Mammary epithelial cell (primary cell): ENCODE measurements at regions not wholly inside any gene's neighbourhood (a gene's known extent, or its start where the extent isn't known, plus 50 kb on each side); places are given as distances from the start of the nearest gene placed in this dataset.

Experiments
- EZH2 ChIP-seq: IDR thresholded peaks from 2 replicates; pipeline ENCODE4 v1.6.1; 2012; ENCODE audit warnings: low read length, inconsistent platforms, borderline replicate concordance
- TF ChIP-seq, protein P1 (sequence below), 2 donors: IDR thresholded peaks in 1 of 2; conservative IDR thresholded peaks in 1 of 2; 2 replicates each; pipeline ENCODE4 v1.5.1; 2011 to 2012; ENCODE audit warnings: inconsistent platforms in 2 of 2, low read length in 2 of 2, mild to moderate bottlenecking in 2 of 2, control low read depth in 1 of 2, low read depth in 1 of 2; ENCODE audit not compliant: insufficient read depth in 1 of 2; ENCODE audit errors: extremely low read depth in 1 of 2

DNA sequence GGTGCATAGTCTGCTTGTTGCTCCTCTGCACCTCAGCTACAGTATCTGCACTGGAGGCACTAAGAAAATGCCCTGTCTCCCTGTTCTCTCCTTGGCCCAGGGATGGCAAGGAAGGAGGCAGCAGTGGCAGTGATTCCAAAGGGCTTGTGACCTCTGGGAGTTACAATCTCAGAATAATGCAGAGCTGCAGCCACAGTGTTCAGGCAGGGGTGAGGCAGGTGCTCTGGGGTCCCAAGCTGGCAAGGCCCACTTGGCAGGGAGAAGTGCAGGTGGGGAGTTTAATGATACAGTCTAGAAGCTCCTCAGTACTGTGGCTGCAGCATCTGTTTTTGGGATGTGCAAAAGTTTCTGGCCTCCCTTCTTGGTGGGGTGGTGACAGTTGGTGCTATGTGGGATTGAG is 456.4 kb downstream of the CCSER2 start:
- TF ChIP-seq, protein P1, sequence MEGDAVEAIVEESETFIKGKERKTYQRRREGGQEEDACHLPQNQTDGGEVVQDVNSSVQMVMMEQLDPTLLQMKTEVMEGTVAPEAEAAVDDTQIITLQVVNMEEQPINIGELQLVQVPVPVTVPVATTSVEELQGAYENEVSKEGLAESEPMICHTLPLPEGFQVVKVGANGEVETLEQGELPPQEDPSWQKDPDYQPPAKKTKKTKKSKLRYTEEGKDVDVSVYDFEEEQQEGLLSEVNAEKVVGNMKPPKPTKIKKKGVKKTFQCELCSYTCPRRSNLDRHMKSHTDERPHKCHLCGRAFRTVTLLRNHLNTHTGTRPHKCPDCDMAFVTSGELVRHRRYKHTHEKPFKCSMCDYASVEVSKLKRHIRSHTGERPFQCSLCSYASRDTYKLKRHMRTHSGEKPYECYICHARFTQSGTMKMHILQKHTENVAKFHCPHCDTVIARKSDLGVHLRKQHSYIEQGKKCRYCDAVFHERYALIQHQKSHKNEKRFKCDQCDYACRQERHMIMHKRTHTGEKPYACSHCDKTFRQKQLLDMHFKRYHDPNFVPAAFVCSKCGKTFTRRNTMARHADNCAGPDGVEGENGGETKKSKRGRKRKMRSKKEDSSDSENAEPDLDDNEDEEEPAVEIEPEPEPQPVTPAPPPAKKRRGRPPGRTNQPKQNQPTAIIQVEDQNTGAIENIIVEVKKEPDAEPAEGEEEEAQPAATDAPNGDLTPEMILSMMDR (conservative IDR thresholded peaks at IDR 0.05 in 1 of 2, IDR thresholded peaks at IDR 0.05 in 1 of 2; ENCODE audit: extremely low read depth in 1 of 2, insufficient read depth in 1 of 2, low read depth in 1 of 2, low read length in 2 of 2): no peak
- no peak for TF ChIP-seq EZH2
